ENCODE measurements at regions not wholly inside any gene's neighbourhood (a gene's known extent, or its start where the extent isn't known, plus 50 kb on each side); places are given as distances from the start of the nearest gene placed in this dataset.

- no peak for TF ChIP-seq ZNF121 (tag by site-specific recombination; IDR thresholded peaks at IDR 0.05)
- no peak for TF ChIP-seq ZNF157 (tag by site-specific recombination; IDR thresholded peaks at IDR 0.05)
- TF ChIP-seq ZBTB1 (tag by site-specific recombination; IDR thresholded peaks at IDR 0.05): no peak
Observed at GRCh38 chr2:8236391-8236790, 445.5 kb upstream of the ID2 start.
